ENCODE measurements at regions not wholly inside any gene's neighbourhood (a gene's known extent, or its start where the extent isn't known, plus 50 kb on each side); places are given as distances from the start of the nearest gene placed in this dataset.
"Not testable (repeated sequence)": the region's sequence is repeated elsewhere in the genome, so short reads cannot be mapped to it uniquely, and the experiment has no call there.

GRCh38 chr3:109678600-109678999 lies 341.3 kb upstream of the DPPA4 start:
- DNase-seq = no peak

GRCh38 chr3:109679664-109680063 lies 342.3 kb upstream of the DPPA4 start:
- no peak for DNase-seq

- no peak for DNase-seq
Measured at GRCh38 chr3:109683746-109684145, 346.4 kb upstream of the DPPA4 start.

GRCh38 chr3:109685084-109686079 lies 348.0 kb upstream of the DPPA4 start:
- DNase-seq = peak; percentile 20

- no peak for DNase-seq
Measured at GRCh38 chr3:109687626-109688025, 350.3 kb upstream of the DPPA4 start.

GRCh38 chr3:109696932-109697331 lies 359.6 kb upstream of the DPPA4 start:
- no peak for DNase-seq

- no peak for DNase-seq
Measured at GRCh38 chr3:109702252-109702651, 364.9 kb upstream of the DPPA4 start.

GRCh38 chr3:109702976-109703375 lies 365.6 kb upstream of the DPPA4 start:
- no peak for DNase-seq

GRCh38 chr3:109705133-109705532 lies 367.8 kb upstream of the DPPA4 start:
- DNase-seq = not testable (repeated sequence)

GRCh38 chr3:109707617-109708016 lies 370.3 kb upstream of the DPPA4 start:
- no peak for DNase-seq

GRCh38 chr3:109713288-109713687 lies 375.9 kb upstream of the DPPA4 start:
- no peak for DNase-seq

- DNase-seq = no peak
Measured at GRCh38 chr3:109715707-109716106, 378.4 kb upstream of the DPPA4 start.

GRCh38 chr3:109718850-109719249 lies 381.5 kb upstream of the DPPA4 start:
- no peak for DNase-seq

GRCh38 chr3:109728861-109729494 lies 391.6 kb upstream of the DPPA4 start:
- DNase-seq = no peak

- DNase-seq = peak; percentile 60
Measured at GRCh38 chr3:109731639-109732473, 394.5 kb upstream of the DPPA4 start.

- no peak for DNase-seq
Measured at GRCh38 chr3:109743981-109744380, 406.6 kb upstream of the DPPA4 start.

- no peak for DNase-seq
Measured at GRCh38 chr3:109772520-109772919, 435.2 kb upstream of the DPPA4 start.

GRCh38 chr3:109774108-109774507 lies 436.8 kb upstream of the DPPA4 start:
- no peak for DNase-seq

GRCh38 chr3:109784285-109784684 lies 446.9 kb upstream of the DPPA4 start:
- DNase-seq = no peak

GRCh38 chr3:109784852-109785631 lies 447.7 kb upstream of the DPPA4 start:
- DNase-seq = no peak

- DNase-seq = no peak
Measured at GRCh38 chr3:109803274-109803673, 465.9 kb upstream of the DPPA4 start.

GRCh38 chr3:109804697-109805096 lies 467.4 kb upstream of the DPPA4 start:
- no peak for DNase-seq

Measured in dermis blood vessel endothelial cell (primary cell).